Effector memory CD8-positive, alpha-beta T cell (primary cell): ENCODE measurements at regions not wholly inside any gene's neighbourhood (a gene's known extent, or its start where the extent isn't known, plus 50 kb on each side); places are given as distances from the start of the nearest gene placed in this dataset.

ENCODE experiments used
- ATAC-seq: fragments of 150-1000 bp; cut with Tn5 transposase; replicated peaks from 2 replicates; pipeline ENCODE4 v1.10.0; 2021; ENCODE audit warnings: mild to moderate bottlenecking, moderate library complexity
- DNase-seq, 3 experiments: peaks; one replicate each; pipeline ENCODE4 v3.0.0; 2021
- H3K27ac Mint-ChIP-seq, 2 donors: one replicate each; pipeline ENCODE4 v1.8.0; 2022; ENCODE audit warnings: mild to moderate bottlenecking in 2 of 2, mixed read lengths in 2 of 2, moderate library complexity in 2 of 2
- H3K27me3 Mint-ChIP-seq, 2 donors: one replicate each; pipeline ENCODE4 v1.8.0; 2022; ENCODE audit warnings: mixed read lengths in 2 of 2
- H3K36me3 Mint-ChIP-seq: one replicate; pipeline ENCODE4 v1.8.0; 2022; ENCODE audit warnings: mild to moderate bottlenecking, moderate library complexity, mixed read lengths; ENCODE audit not compliant: insufficient read depth
- H3K4me1 Mint-ChIP-seq, 2 donors: one replicate each; pipeline ENCODE4 v1.8.0; 2022; ENCODE audit warnings: low read depth in 2 of 2, mixed read lengths in 2 of 2
- H3K4me3 Mint-ChIP-seq, 2 donors: one replicate each; pipeline ENCODE4 v1.8.0; 2022; ENCODE audit warnings: mild to moderate bottlenecking in 2 of 2, mixed read lengths in 2 of 2, moderate library complexity in 2 of 2
- H3K9me3 Mint-ChIP-seq, 2 donors: one replicate each; pipeline ENCODE4 v1.8.0; 2022; ENCODE audit warnings: mixed read lengths in 2 of 2

GRCh38 chr1:95572002-95572401 lies 338.0 kb downstream of the RWDD3 start:
- Mint-ChIP-seq H3K4me1 (no peaks in the 10 kb centered on the region), H3K27ac (no peak overlapping the region), H3K27me3 (no peaks in the 10 kb centered on the region), H3K9me3 (peaks cover 0 to 13% of the 10 kb centered on the region in 2 donors), H3K36me3 (no peaks in the 10 kb centered on the region), H3K4me3 (no peak overlapping the region)
- no peak for DNase-seq
- ATAC-seq: no peak

GRCh38 chr1:95572962-95573361 lies 339.0 kb downstream of the RWDD3 start:
- Mint-ChIP-seq H3K27ac (no peak overlapping the region), H3K9me3 (peaks cover 0 to 13% of the 10 kb centered on the region in 2 donors), H3K27me3 (no peaks in the 10 kb centered on the region), H3K4me1 (no peaks in the 10 kb centered on the region), H3K4me3 (no peak overlapping the region), H3K36me3 (no peaks in the 10 kb centered on the region)
- DNase-seq (no peak), ATAC-seq (no peak)

- peaks cover 11 to 14% of the 10 kb centered on the region in 2 donors for H3K9me3 Mint-ChIP-seq
- H3K27me3 Mint-ChIP-seq: no peaks in the 10 kb centered on the region
- no peaks in the 10 kb centered on the region for H3K36me3 Mint-ChIP-seq
- H3K4me3 Mint-ChIP-seq: no peak overlapping the region
- no peak overlapping the region for H3K27ac Mint-ChIP-seq
- no peaks in the 10 kb centered on the region for H3K4me1 Mint-ChIP-seq
- DNase-seq: no peak
- ATAC-seq: no peak
These were observed 341.3 kb downstream of the RWDD3 start for GRCh38 chr1:95575291-95575690.

- Mint-ChIP-seq H3K4me3 (no peak overlapping the region), H3K9me3 (peaks cover 11 to 12% of the 10 kb centered on the region in 2 donors)
These were observed 344.5 kb downstream of the RWDD3 start for GRCh38 chr1:95578462-95578861.

GRCh38 chr1:95582191-95582590 lies 348.2 kb downstream of the RWDD3 start:
- H3K4me1 Mint-ChIP-seq: no peaks in the 10 kb centered on the region
- no peak overlapping the region for H3K27ac Mint-ChIP-seq
- no peaks in the 10 kb centered on the region for H3K27me3 Mint-ChIP-seq
- DNase-seq (no peak), ATAC-seq (no peak)
- peaks cover 2 to 11% of the 10 kb centered on the region in 2 donors for H3K9me3 Mint-ChIP-seq
- no peaks in the 10 kb centered on the region for H3K36me3 Mint-ChIP-seq
- no peak overlapping the region for H3K4me3 Mint-ChIP-seq

More at GRCh38 chr1:95578462-95578861, 344.5 kb downstream of the RWDD3 start:
- no peak overlapping the region for H3K27ac Mint-ChIP-seq
- no peak for ATAC-seq
- no peak for DNase-seq
- H3K36me3 Mint-ChIP-seq: no peaks in the 10 kb centered on the region
- H3K4me1 Mint-ChIP-seq: no peaks in the 10 kb centered on the region
- no peaks in the 10 kb centered on the region for H3K27me3 Mint-ChIP-seq

GRCh38 chr1:95582746-95583145 lies 348.7 kb downstream of the RWDD3 start:
- no peaks in the 10 kb centered on the region for H3K27me3 Mint-ChIP-seq

GRCh38 chr1:95583661-95584210 lies 349.7 kb downstream of the RWDD3 start:
- Mint-ChIP-seq H3K4me1 (no peaks in the 10 kb centered on the region), H3K27ac (no peak overlapping the region), H3K27me3 (no peaks in the 10 kb centered on the region), H3K36me3 (no peaks in the 10 kb centered on the region), H3K4me3 (no peak overlapping the region), H3K9me3 (peaks cover under 1 to 7% of the 10 kb centered on the region in 2 donors)
- no peak for DNase-seq
- no peak for ATAC-seq

More at GRCh38 chr1:95582746-95583145, 348.7 kb downstream of the RWDD3 start:
- H3K4me3 Mint-ChIP-seq: no peak overlapping the region
- H3K9me3 Mint-ChIP-seq: peaks cover 2 to 11% of the 10 kb centered on the region in 2 donors
- H3K27ac Mint-ChIP-seq: no peak overlapping the region
- no peak for DNase-seq
- no peak for ATAC-seq
- H3K4me1 Mint-ChIP-seq: no peaks in the 10 kb centered on the region
- no peaks in the 10 kb centered on the region for H3K36me3 Mint-ChIP-seq

GRCh38 chr1:95584315-95584714 lies 350.3 kb downstream of the RWDD3 start:
- ATAC-seq (no peak), DNase-seq (no peak)
- no peaks in the 10 kb centered on the region for H3K27me3 Mint-ChIP-seq
- H3K27ac Mint-ChIP-seq: no peak overlapping the region
- no peaks in the 10 kb centered on the region for H3K36me3 Mint-ChIP-seq
- H3K4me1 Mint-ChIP-seq: no peaks in the 10 kb centered on the region
- H3K4me3 Mint-ChIP-seq: no peak overlapping the region
- peaks cover 0 to 2% of the 10 kb centered on the region in 2 donors for H3K9me3 Mint-ChIP-seq

GRCh38 chr1:95604771-95605170 lies 370.8 kb downstream of the RWDD3 start:
- no peak for DNase-seq
- no peak for ATAC-seq
- H3K4me3 Mint-ChIP-seq: no peak overlapping the region
- no peaks in the 10 kb centered on the region for H3K4me1 Mint-ChIP-seq
- peaks cover 0 to 7% of the 10 kb centered on the region in 2 donors for H3K9me3 Mint-ChIP-seq
- no peak overlapping the region for H3K27ac Mint-ChIP-seq
- H3K27me3 Mint-ChIP-seq: no peaks in the 10 kb centered on the region
- H3K36me3 Mint-ChIP-seq: no peaks in the 10 kb centered on the region

GRCh38 chr1:95614197-95614596 lies 380.2 kb downstream of the RWDD3 start:
- no peak for DNase-seq
- ATAC-seq: no peak
- H3K9me3 Mint-ChIP-seq: peaks cover 0 to 7% of the 10 kb centered on the region in 2 donors
- H3K4me1 Mint-ChIP-seq: no peaks in the 10 kb centered on the region
- H3K27me3 Mint-ChIP-seq: no peaks in the 10 kb centered on the region
- H3K4me3 Mint-ChIP-seq: no peak overlapping the region
- no peak overlapping the region for H3K27ac Mint-ChIP-seq
- peaks cover 2% of the 10 kb centered on the region for H3K36me3 Mint-ChIP-seq

- H3K9me3 Mint-ChIP-seq: peaks cover 0 to 14% of the 10 kb centered on the region in 2 donors
- no peak for ATAC-seq
- H3K4me1 Mint-ChIP-seq: no peaks in the 10 kb centered on the region
These were observed 381.4 kb downstream of the RWDD3 start for GRCh38 chr1:95615421-95615820.

GRCh38 chr1:95620076-95620475 lies 386.1 kb downstream of the RWDD3 start:
- Mint-ChIP-seq H3K27me3 (no peaks in the 10 kb centered on the region), H3K4me1 (no peaks in the 10 kb centered on the region), H3K27ac (no peak overlapping the region), H3K36me3 (no peaks in the 10 kb centered on the region), H3K4me3 (no peak overlapping the region), H3K9me3 (peaks cover 0 to 20% of the 10 kb centered on the region in 2 donors)
- no peak for ATAC-seq
- no peak for DNase-seq

More at GRCh38 chr1:95615421-95615820, 381.4 kb downstream of the RWDD3 start:
- DNase-seq: no peak
- Mint-ChIP-seq H3K27me3 (no peaks in the 10 kb centered on the region), H3K27ac (no peak overlapping the region), H3K36me3 (peaks cover 2% of the 10 kb centered on the region), H3K4me3 (no peak overlapping the region)

- DNase-seq: no peak
- Mint-ChIP-seq H3K9me3 (peaks cover under 1 to 18% of the 10 kb centered on the region in 2 donors), H3K4me1 (no peaks in the 10 kb centered on the region), H3K27me3 (no peaks in the 10 kb centered on the region), H3K27ac (no peak overlapping the region), H3K4me3 (no peak overlapping the region), H3K36me3 (no peaks in the 10 kb centered on the region)
- no peak for ATAC-seq
These were observed 388.6 kb downstream of the RWDD3 start for GRCh38 chr1:95622609-95623008.

GRCh38 chr1:95625224-95625623 lies 391.2 kb downstream of the RWDD3 start:
- H3K27ac Mint-ChIP-seq: no peak overlapping the region
- no peaks in the 10 kb centered on the region for H3K36me3 Mint-ChIP-seq
- peaks cover 2 to 14% of the 10 kb centered on the region in 2 donors for H3K9me3 Mint-ChIP-seq
- H3K4me1 Mint-ChIP-seq: no peaks in the 10 kb centered on the region
- no peak for ATAC-seq
- DNase-seq: no peak
- no peaks in the 10 kb centered on the region for H3K27me3 Mint-ChIP-seq
- no peak overlapping the region for H3K4me3 Mint-ChIP-seq
